B cell (primary cell): ENCODE measurements at regions not wholly inside any gene's neighbourhood (a gene's known extent, or its start where the extent isn't known, plus 50 kb on each side); places are given as distances from the start of the nearest gene placed in this dataset.

Source experiments
- CTCF ChIP-seq: fragments of 200-600 bp; IDR thresholded peaks from one replicate; pipeline ENCODE4 v1.8.0; 2022; ENCODE audit warnings: antibody characterized with exemption, mild to moderate bottlenecking
- EZH2 ChIP-seq: IDR thresholded peaks from 2 replicates; pipeline ENCODE4 v1.6.1; 2012; ENCODE audit warnings: borderline replicate concordance, low read depth, mild to moderate bottlenecking, moderate library complexity, low read length; ENCODE audit not compliant: insufficient read depth, poor library complexity, severe bottlenecking

DNA sequence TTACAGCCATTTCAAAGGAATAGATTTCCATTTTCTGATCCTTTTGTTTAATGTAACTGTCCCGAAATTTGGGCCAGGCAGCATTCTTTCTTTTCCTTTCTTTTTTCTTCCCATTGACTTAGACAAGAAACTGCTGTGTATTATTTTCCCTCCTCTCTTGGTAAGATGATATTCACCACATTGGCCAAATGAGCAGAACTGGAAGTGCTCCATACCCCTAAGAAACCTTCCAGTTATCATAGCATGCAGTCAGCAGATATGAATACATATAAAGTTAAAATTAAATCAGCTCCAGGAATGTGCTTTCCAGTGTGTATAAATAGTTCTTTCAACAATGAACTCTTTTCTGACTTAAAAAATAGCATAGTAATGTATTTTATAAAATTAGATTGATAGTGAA lies 168.5 kb upstream of the GAS1 start:
- TF ChIP-seq CTCF (no peak), EZH2 (no peak)
